GM23338 (cell line): ENCODE measurements at regions not wholly inside any gene's neighbourhood (a gene's known extent, or its start where the extent isn't known, plus 50 kb on each side); places are given as distances from the start of the nearest gene placed in this dataset.

ENCODE experiments used
- ATAC-seq: fragments of 200-7000 bp; cut with Tn5 transposase; 3 replicates; pipeline ENCODE4 v1.9.1; 2020
- DNase-seq: peaks from one replicate; pipeline ENCODE4 v3.0.0-alpha.2; 2015; ENCODE audit warnings: low spot score
- H2AFZ ChIP-seq: fragments of 200-600 bp; sonication (generic); 2 replicates; pipeline ENCODE4 v1.8.0; 2016; ENCODE audit warnings: antibody characterized with exemption, mild to moderate bottlenecking, moderate library complexity
- H3F3A ChIP-seq: fragments of 200-600 bp; sonication (generic); replicated peaks from 2 replicates; pipeline ENCODE4 v1.8.0; 2017; ENCODE audit warnings: antibody characterized with exemption, mixed run types, low read depth
- H3K27ac ChIP-seq: fragments of 200-600 bp; sonication (generic); 2 replicates; pipeline ENCODE4 v1.6.1; 2016; ENCODE audit warnings: low read depth
- H3K27me3 ChIP-seq: fragments of 200-600 bp; sonication (generic); 2 replicates; pipeline ENCODE4 v1.8.0; 2016; ENCODE audit warnings: mild to moderate bottlenecking, mixed run types, moderate library complexity; ENCODE audit not compliant: insufficient read depth
- H3K36me3 ChIP-seq: fragments of 200-600 bp; sonication (generic); 2 replicates; pipeline ENCODE4 v1.8.0; 2016; ENCODE audit warnings: mild to moderate bottlenecking; ENCODE audit not compliant: insufficient read depth
- H3K4me1 ChIP-seq: fragments of 200-600 bp; sonication (generic); 2 replicates; pipeline ENCODE4 v1.8.0; 2016; ENCODE audit warnings: mild to moderate bottlenecking, moderate library complexity; ENCODE audit not compliant: insufficient read depth
- H3K4me2 ChIP-seq: fragments of 200-600 bp; sonication (generic); 2 replicates; pipeline ENCODE4 v1.7.1; 2017; ENCODE audit warnings: mixed run types
- H3K4me3 ChIP-seq: fragments of 200-600 bp; sonication (generic); 2 replicates; pipeline ENCODE4 v1.6.1; 2016; ENCODE audit warnings: mixed run types
- H3K79me2 ChIP-seq: fragments of 200-600 bp; sonication (generic); replicated peaks from 2 replicates; pipeline ENCODE4 v1.8.0; 2017; ENCODE audit warnings: mild to moderate bottlenecking; ENCODE audit not compliant: insufficient read depth
- H3K9me2 ChIP-seq: fragments of 200-600 bp; sonication (generic); 2 replicates; pipeline ENCODE4 v1.8.0; 2017; ENCODE audit not compliant: insufficient read depth
- H4K20me1 ChIP-seq: fragments of 200-600 bp; sonication (generic); replicated peaks from 2 replicates; pipeline ENCODE4 v1.8.0; 2017; ENCODE audit warnings: mild to moderate bottlenecking; ENCODE audit not compliant: insufficient read depth
- H3K27ac Mint-ChIP-seq: 2 replicates; pipeline ENCODE4 v1.8.0; 2020; ENCODE audit warnings: inconsistent platforms, mild to moderate bottlenecking, moderate library complexity, mixed read lengths
- H3K27me3 Mint-ChIP-seq: 3 replicates; pipeline ENCODE4 v1.8.0; 2022; ENCODE audit warnings: low read depth, mild to moderate bottlenecking, moderate library complexity, mixed read lengths, inconsistent platforms; ENCODE audit not compliant: insufficient read depth, poor library complexity
- H3K36me3 Mint-ChIP-seq: 3 replicates; pipeline ENCODE4 v1.8.0; 2021; ENCODE audit warnings: low read depth, mild to moderate bottlenecking, inconsistent platforms, moderate library complexity, mixed read lengths
- H3K4me1 Mint-ChIP-seq: 3 replicates; pipeline ENCODE4 v1.8.0; 2020; ENCODE audit warnings: mild to moderate bottlenecking, inconsistent platforms, mixed read lengths
- H3K4me3 Mint-ChIP-seq: 3 replicates; pipeline ENCODE4 v1.8.0; 2021; ENCODE audit warnings: moderate library complexity, mild to moderate bottlenecking, inconsistent platforms, mixed read lengths
- H3K9me3 Mint-ChIP-seq: 3 replicates; pipeline ENCODE4 v1.8.0; 2020; ENCODE audit warnings: moderate library complexity, mild to moderate bottlenecking, inconsistent platforms, mixed read lengths
- CREB1 ChIP-seq: fragments of 250-450 bp; sonication (Bioruptor Pico); IDR thresholded peaks from 2 replicates; pipeline ENCODE4 v1.5.0; 2020; ENCODE audit warnings: low read depth, mild to moderate bottlenecking, moderate library complexity
- CTCF ChIP-seq, 2 experiments: fragments of 200-600 bp in 1 of 2; sonication (generic) in 1 of 2; conservative IDR thresholded peaks; 2 replicates each; pipeline versions ENCODE4 v1.5.1 to v1.6.1; 2016 to 2017; ENCODE audit warnings: antibody characterized with exemption in 2 of 2, low read depth in 2 of 2, mild to moderate bottlenecking in 2 of 2, moderate library complexity in 1 of 2
- EZH2 ChIP-seq: fragments of 200-600 bp; sonication (generic); IDR thresholded peaks from one replicate; pipeline ENCODE4 v1.8.0; 2017; ENCODE audit warnings: antibody characterized with exemption, mild to moderate bottlenecking, low read depth; ENCODE audit not compliant: unreplicated experiment
- EZH2phosphoT487 ChIP-seq: fragments of 200-600 bp; sonication (generic); IDR thresholded peaks from one replicate; pipeline ENCODE4 v1.8.1; 2018; ENCODE audit warnings: antibody characterized with exemption; ENCODE audit not compliant: unreplicated experiment
- JUNB ChIP-seq: IDR thresholded peaks from one replicate; pipeline ENCODE4 v1.6.1; 2016; ENCODE audit warnings: antibody characterized with exemption; ENCODE audit not compliant: unreplicated experiment
- NANOG ChIP-seq: IDR thresholded peaks from 2 replicates; pipeline ENCODE4 v1.6.1; 2016; ENCODE audit warnings: antibody characterized with exemption, borderline replicate concordance
- POLR2AphosphoS5 ChIP-seq: IDR thresholded peaks from 2 replicates; pipeline ENCODE4 v1.6.1; 2016; ENCODE audit warnings: antibody characterized with exemption, low read depth
- STAT1 ChIP-seq: IDR thresholded peaks from one replicate; pipeline ENCODE4 v1.6.1; 2016; ENCODE audit warnings: antibody characterized with exemption; ENCODE audit not compliant: unreplicated experiment
- ZNF114 ChIP-seq: fragments of 250-450 bp; sonication (Bioruptor Pico); IDR thresholded peaks from 2 replicates; pipeline ENCODE4 v1.5.0; 2020; ENCODE audit warnings: mild to moderate bottlenecking, moderate library complexity
- TF ChIP-seq, protein P1 (sequence below): IDR thresholded peaks from one replicate; pipeline ENCODE4 v1.6.1; 2018; ENCODE audit warnings: antibody characterized with exemption; ENCODE audit not compliant: unreplicated experiment
- TF ChIP-seq, protein P2 (sequence below): IDR thresholded peaks from 2 replicates; pipeline ENCODE4 v1.6.1; 2016; ENCODE audit warnings: antibody characterized with exemption

- no peak for ATAC-seq
- H3K4me2 ChIP-seq: 0 out of 2 replicates have a peak overlapping the region, but pooled peaks have one; percentile 59
- peaks cover 10% of the 10 kb centered on the region for H3K27me3 Mint-ChIP-seq
- peaks cover 2% of the 10 kb centered on the region; the same call in 1 of the 2 replicates for H3K9me2 ChIP-seq
- H3K27ac Mint-ChIP-seq: no peak overlapping the region
- H3K4me1 Mint-ChIP-seq: peaks cover 71% of the 10 kb centered on the region
- H3K4me3 Mint-ChIP-seq: no peak overlapping the region
- H3K79me2 ChIP-seq: no peaks in the 10 kb centered on the region
- H4K20me1 ChIP-seq: no peaks in the 10 kb centered on the region
- TF ChIP-seq, protein P1, sequence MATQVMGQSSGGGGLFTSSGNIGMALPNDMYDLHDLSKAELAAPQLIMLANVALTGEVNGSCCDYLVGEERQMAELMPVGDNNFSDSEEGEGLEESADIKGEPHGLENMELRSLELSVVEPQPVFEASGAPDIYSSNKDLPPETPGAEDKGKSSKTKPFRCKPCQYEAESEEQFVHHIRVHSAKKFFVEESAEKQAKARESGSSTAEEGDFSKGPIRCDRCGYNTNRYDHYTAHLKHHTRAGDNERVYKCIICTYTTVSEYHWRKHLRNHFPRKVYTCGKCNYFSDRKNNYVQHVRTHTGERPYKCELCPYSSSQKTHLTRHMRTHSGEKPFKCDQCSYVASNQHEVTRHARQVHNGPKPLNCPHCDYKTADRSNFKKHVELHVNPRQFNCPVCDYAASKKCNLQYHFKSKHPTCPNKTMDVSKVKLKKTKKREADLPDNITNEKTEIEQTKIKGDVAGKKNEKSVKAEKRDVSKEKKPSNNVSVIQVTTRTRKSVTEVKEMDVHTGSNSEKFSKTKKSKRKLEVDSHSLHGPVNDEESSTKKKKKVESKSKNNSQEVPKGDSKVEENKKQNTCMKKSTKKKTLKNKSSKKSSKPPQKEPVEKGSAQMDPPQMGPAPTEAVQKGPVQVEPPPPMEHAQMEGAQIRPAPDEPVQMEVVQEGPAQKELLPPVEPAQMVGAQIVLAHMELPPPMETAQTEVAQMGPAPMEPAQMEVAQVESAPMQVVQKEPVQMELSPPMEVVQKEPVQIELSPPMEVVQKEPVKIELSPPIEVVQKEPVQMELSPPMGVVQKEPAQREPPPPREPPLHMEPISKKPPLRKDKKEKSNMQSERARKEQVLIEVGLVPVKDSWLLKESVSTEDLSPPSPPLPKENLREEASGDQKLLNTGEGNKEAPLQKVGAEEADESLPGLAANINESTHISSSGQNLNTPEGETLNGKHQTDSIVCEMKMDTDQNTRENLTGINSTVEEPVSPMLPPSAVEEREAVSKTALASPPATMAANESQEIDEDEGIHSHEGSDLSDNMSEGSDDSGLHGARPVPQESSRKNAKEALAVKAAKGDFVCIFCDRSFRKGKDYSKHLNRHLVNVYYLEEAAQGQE: no peak
- TF ChIP-seq NANOG: no peak
- TF ChIP-seq EZH2phosphoT487: no peak
- no peak for TF ChIP-seq JUNB
- TF ChIP-seq POLR2AphosphoS5: no peak
- TF ChIP-seq EZH2: no peak
- TF ChIP-seq, protein P2, sequence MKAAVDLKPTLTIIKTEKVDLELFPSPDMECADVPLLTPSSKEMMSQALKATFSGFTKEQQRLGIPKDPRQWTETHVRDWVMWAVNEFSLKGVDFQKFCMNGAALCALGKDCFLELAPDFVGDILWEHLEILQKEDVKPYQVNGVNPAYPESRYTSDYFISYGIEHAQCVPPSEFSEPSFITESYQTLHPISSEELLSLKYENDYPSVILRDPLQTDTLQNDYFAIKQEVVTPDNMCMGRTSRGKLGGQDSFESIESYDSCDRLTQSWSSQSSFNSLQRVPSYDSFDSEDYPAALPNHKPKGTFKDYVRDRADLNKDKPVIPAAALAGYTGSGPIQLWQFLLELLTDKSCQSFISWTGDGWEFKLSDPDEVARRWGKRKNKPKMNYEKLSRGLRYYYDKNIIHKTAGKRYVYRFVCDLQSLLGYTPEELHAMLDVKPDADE: no peak
- no peaks in the 10 kb centered on the region for H3K9me3 Mint-ChIP-seq
- no peak for DNase-seq
- 0 out of 2 replicates have a peak overlapping the region, but pooled peaks have one; percentile 30 for H2AFZ ChIP-seq
- no peaks in the 10 kb centered on the region for H3K36me3 ChIP-seq
- H3K4me3 ChIP-seq: no peak overlapping the region
- H3K27me3 ChIP-seq: no peaks in the 10 kb centered on the region
- no peaks in the 10 kb centered on the region for H3K36me3 Mint-ChIP-seq
- peaks cover 53% of the 10 kb centered on the region for H3K4me1 ChIP-seq
- H3K27ac ChIP-seq: no peak overlapping the region
- no peaks in the 10 kb centered on the region for H3F3A ChIP-seq
Measured at GRCh38 chr6:139479433-139480222, 105.2 kb upstream of the CITED2 start.

DNA sequence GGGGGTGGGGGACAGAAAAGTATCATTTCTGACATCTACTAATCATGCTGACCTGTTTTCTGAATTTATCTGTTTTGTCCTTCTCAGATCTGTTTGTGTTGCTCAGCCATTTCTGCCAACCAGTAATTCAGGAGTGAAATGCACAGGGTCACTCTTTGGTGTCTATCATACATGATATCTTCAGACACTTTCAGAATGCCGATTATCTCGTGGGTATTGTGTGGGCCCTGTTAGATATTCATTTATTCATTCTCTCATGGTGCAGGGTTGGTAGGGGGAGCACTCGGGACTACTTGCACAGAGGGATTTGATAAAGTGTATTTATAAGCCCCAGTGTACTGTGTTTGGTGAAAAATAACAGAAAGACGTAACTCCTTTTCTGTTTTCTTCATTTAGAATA lies 101.2 kb upstream of the CITED2 start:
- H3K9me2 ChIP-seq: peaks cover 2% of the 10 kb centered on the region; the same call in 1 of the 2 replicates
- DNase-seq (no peak), ATAC-seq (no peak)
- peak overlapping the region; percentile 50; the same call in 1 of the 2 replicates for H3K4me2 ChIP-seq
- no peaks in the 10 kb centered on the region for H3K36me3 ChIP-seq
- H3K36me3 Mint-ChIP-seq: no peaks in the 10 kb centered on the region
- H3K27me3 ChIP-seq: no peaks in the 10 kb centered on the region
- H3K4me3 ChIP-seq: no peak overlapping the region
- H4K20me1 ChIP-seq: no peaks in the 10 kb centered on the region
- 0 out of 2 replicates have a peak overlapping the region, but pooled peaks have one; percentile 63 for H3K27ac ChIP-seq
- H3K27me3 Mint-ChIP-seq: peaks cover 5% of the 10 kb centered on the region
- H3K79me2 ChIP-seq: no peaks in the 10 kb centered on the region
- no peaks in the 10 kb centered on the region for H3K9me3 Mint-ChIP-seq
- no peak overlapping the region for H2AFZ ChIP-seq
- H3K4me3 Mint-ChIP-seq: no peak overlapping the region
- peak overlapping the region; percentile 83 for H3K27ac Mint-ChIP-seq
- peaks cover 73% of the 10 kb centered on the region for H3K4me1 Mint-ChIP-seq
- peaks cover 54% of the 10 kb centered on the region for H3K4me1 ChIP-seq
- H3F3A ChIP-seq: no peaks in the 10 kb centered on the region
- TF ChIP-seq ZNF114 (CRISPR knock-in tag) (no peak), CREB1 (CRISPR knock-in tag) (no peak), EZH2phosphoT487 (no peak), JUNB (no peak), CTCF (conservative IDR thresholded peaks at IDR 0.05; ENCODE audit: low read depth in 2 of 2) (no peak), EZH2 (no peak), POLR2AphosphoS5 (no peak), STAT1 (no peak)
- TF ChIP-seq, protein P1: no peak
